ENCODE measurements at regions not wholly inside any gene's neighbourhood (a gene's known extent, or its start where the extent isn't known, plus 50 kb on each side); places are given as distances from the start of the nearest gene placed in this dataset.

DNA sequence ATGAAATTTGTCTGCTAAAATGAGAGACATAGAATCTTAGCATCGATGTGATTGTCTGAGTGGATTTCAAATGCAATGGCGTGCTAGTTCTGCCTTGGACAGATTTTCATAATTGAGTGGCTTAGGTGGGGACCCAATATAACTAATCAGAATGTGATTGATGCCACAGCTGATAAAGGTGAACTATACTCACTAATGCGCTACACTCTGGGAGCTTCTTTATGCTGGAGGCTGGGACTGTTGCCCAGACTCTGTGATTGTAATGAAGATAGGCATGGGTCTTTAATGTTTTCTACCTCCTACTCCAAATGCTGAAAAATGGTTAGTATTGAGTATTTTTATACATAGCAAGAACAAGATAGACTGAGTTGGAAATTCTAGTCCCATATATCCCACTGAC, 339.5 kb upstream of the SLC39A10 start:
- no peak for TF ChIP-seq GATA2 (IDR thresholded peaks at IDR 0.05; ENCODE audit: insufficient read depth, insufficient read length, low read depth, low read length)
- TF ChIP-seq FOS (IDR thresholded peaks at IDR 0.05; ENCODE audit: borderline replicate concordance, insufficient read depth, low read length), result no peak
- no peak for TF ChIP-seq MYC (IDR thresholded peaks at IDR 0.05; ENCODE audit: low read depth, low read length)
- no peak for TF ChIP-seq EZH2 (IDR thresholded peaks at IDR 0.05; ENCODE audit: borderline replicate concordance, low read depth, low read length, severe bottlenecking)
- TF ChIP-seq POLR2A (IDR thresholded peaks at IDR 0.05; ENCODE audit: low read depth, low read length), result no peak
- TF ChIP-seq JUN (IDR thresholded peaks at IDR 0.05; ENCODE audit: borderline replicate concordance, insufficient read depth, insufficient read length, low read depth), result no peak
- TF ChIP-seq POLR2AphosphoS5 (IDR thresholded peaks at IDR 0.05; ENCODE audit: insufficient read depth, low read depth, low read length), result no peak
- TF ChIP-seq, protein P1, sequence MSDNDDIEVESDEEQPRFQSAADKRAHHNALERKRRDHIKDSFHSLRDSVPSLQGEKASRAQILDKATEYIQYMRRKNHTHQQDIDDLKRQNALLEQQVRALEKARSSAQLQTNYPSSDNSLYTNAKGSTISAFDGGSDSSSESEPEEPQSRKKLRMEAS (IDR thresholded peaks at IDR 0.05; ENCODE audit: insufficient read depth, insufficient read length), result no peak
- TF ChIP-seq, protein P2, sequence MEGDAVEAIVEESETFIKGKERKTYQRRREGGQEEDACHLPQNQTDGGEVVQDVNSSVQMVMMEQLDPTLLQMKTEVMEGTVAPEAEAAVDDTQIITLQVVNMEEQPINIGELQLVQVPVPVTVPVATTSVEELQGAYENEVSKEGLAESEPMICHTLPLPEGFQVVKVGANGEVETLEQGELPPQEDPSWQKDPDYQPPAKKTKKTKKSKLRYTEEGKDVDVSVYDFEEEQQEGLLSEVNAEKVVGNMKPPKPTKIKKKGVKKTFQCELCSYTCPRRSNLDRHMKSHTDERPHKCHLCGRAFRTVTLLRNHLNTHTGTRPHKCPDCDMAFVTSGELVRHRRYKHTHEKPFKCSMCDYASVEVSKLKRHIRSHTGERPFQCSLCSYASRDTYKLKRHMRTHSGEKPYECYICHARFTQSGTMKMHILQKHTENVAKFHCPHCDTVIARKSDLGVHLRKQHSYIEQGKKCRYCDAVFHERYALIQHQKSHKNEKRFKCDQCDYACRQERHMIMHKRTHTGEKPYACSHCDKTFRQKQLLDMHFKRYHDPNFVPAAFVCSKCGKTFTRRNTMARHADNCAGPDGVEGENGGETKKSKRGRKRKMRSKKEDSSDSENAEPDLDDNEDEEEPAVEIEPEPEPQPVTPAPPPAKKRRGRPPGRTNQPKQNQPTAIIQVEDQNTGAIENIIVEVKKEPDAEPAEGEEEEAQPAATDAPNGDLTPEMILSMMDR (IDR thresholded peaks at IDR 0.05; ENCODE audit: extremely low read depth in 1 of 2, insufficient read depth in 1 of 2, low read depth in 1 of 2, low read length in 2 of 2), result no peak
- H3K9me3 ChIP-seq (replicated peaks; ENCODE audit: control insufficient read depth, insufficient read depth, low read length), result no peaks in the 10 kb centered on the region
- no peaks in the 10 kb centered on the region for H3K9me1 ChIP-seq (replicated peaks; ENCODE audit: control insufficient read depth, extremely low read depth, insufficient read depth, low read length)
- H3K9ac ChIP-seq (replicated peaks; ENCODE audit: extremely low read depth, insufficient read depth, low read length), result no peak overlapping the region
- CTCF ChIA-PET, result interaction anchor here (1.5 kb wide), 1 partner anchor 771 kb away, joined by 5 read pairs; no protein-coding TSS in a partner anchor
- H3K27ac ChIP-seq (ENCODE audit: insufficient read depth, low read depth, low read length), result no peak overlapping the region
- intact Hi-C loops (cut with micrococcal nuclease) (loop anchor here (5.0 to 10.0 kb wide), 4 partner anchors 345 to 1350 kb away; partner anchors contain the start of gene DNAH7), dilution Hi-C loops (cut with MboI; ENCODE audit: extremely low pct_ligation_motif_present, low sequenced_read_pairs) (no loop called here)
- no peaks in the 10 kb centered on the region for H4K20me1 ChIP-seq (replicated peaks; ENCODE audit: control insufficient read depth, extremely low read depth, insufficient read depth, low read length)
- H3K36me3 ChIP-seq (ENCODE audit: control insufficient read depth in 2 of 2, extremely low read depth in 1 of 2, insufficient read depth in 2 of 2, low read length in 2 of 2), result no peaks in the 10 kb centered on the region
- no peaks in the 10 kb centered on the region for H3K79me2 ChIP-seq (ENCODE audit: control insufficient read depth, insufficient read depth, low read length)
- FAIRE-seq (no peak), DNase-seq (ENCODE audit: low read depth, low spot score) (no peak)
- POLR2A ChIA-PET, result no interaction called here
- H3K4me1 ChIP-seq (ENCODE audit: control insufficient read depth, extremely low read depth, insufficient read depth, low read length), result no peaks in the 10 kb centered on the region
- H3K4me2 ChIP-seq (ENCODE audit: insufficient read depth, low read length), result no peak overlapping the region
- no peaks in the 10 kb centered on the region for H3K27me3 ChIP-seq (ENCODE audit: control insufficient read depth in 2 of 2, insufficient read depth in 2 of 2, low read length in 2 of 2)
- BruUV-seq (replicated peaks), result no TSS peak
- no peak overlapping the region for H3K4me3 ChIP-seq (replicated peaks in 1 of 3; ENCODE audit: insufficient read depth in 1 of 3, low read depth in 1 of 3, low read length in 3 of 3)
- no peak overlapping the region for H2AFZ ChIP-seq (ENCODE audit: low read depth, low read length)

Measured in endothelial cell of umbilical vein (primary cell).